Astrocyte of the spinal cord (primary cell): ENCODE measurements at regions not wholly inside any gene's neighbourhood (a gene's known extent, or its start where the extent isn't known, plus 50 kb on each side); places are given as distances from the start of the nearest gene placed in this dataset.
A peak's percentile ranks its signal among the peaks of the same experiment; 100 is the strongest.

Experiments
- DNase-seq: peaks from one replicate; pipeline ENCODE4 v3.0.0; 2011; ENCODE audit warnings: low read depth, low spot score
- H3K4me3 ChIP-seq: 2 replicates; pipeline ENCODE4 v1.5.1; 2011; ENCODE audit warnings: low read depth, mild to moderate bottlenecking, low read length, moderate library complexity
- CTCF ChIP-seq: IDR thresholded peaks from 2 replicates; pipeline ENCODE4 v1.5.1; 2012; ENCODE audit warnings: low read depth, mild to moderate bottlenecking, low read length, inconsistent platforms
- in situ Hi-C: cut with HindIII; loops from 2 replicates; pipeline ENCODE4 v1.10.0; 2017; ENCODE audit warnings: low sequenced_read_pairs

- in situ Hi-C loops: no loop called here
- TF ChIP-seq CTCF: no peak
- no peak for DNase-seq
- H3K4me3 ChIP-seq: no peak overlapping the region
These were observed 425.2 kb downstream of the OCA2 start for GRCh38 chr15:27673766-27674445.

- no peak for DNase-seq
- H3K4me3 ChIP-seq: no peak overlapping the region
- TF ChIP-seq CTCF: no peak
- in situ Hi-C loops: no loop called here
These were observed 426.6 kb downstream of the OCA2 start for GRCh38 chr15:27672537-27672936.

GRCh38 chr15:27671819-27672437 lies 427.2 kb downstream of the OCA2 start:
- in situ Hi-C loops: no loop called here

GRCh38 chr15:27670486-27671209 lies 428.5 kb downstream of the OCA2 start:
- DNase-seq: peak; percentile 50
- in situ Hi-C loops: no loop called here
- no peak overlapping the region for H3K4me3 ChIP-seq
- no peak for TF ChIP-seq CTCF

More at GRCh38 chr15:27671819-27672437, 427.2 kb downstream of the OCA2 start:
- DNase-seq: no peak
- no peak for TF ChIP-seq CTCF
- no peak overlapping the region for H3K4me3 ChIP-seq

- DNase-seq: no peak
- in situ Hi-C loops: no loop called here
- no peak overlapping the region for H3K4me3 ChIP-seq
- no peak for TF ChIP-seq CTCF
These were observed 429.5 kb downstream of the OCA2 start for GRCh38 chr15:27669641-27670040.

- in situ Hi-C loops: no loop called here
- no peak for TF ChIP-seq CTCF
These were observed 430.5 kb downstream of the OCA2 start for GRCh38 chr15:27668471-27669220.

More at GRCh38 chr15:27668471-27669220, 430.5 kb downstream of the OCA2 start:
- H3K4me3 ChIP-seq: no peak overlapping the region
- DNase-seq: no peak
